CD4-positive, alpha-beta T cell treated with Interleukin-21 for 1 hour (primary cell): ENCODE measurements at regions not wholly inside any gene's neighbourhood (a gene's known extent, or its start where the extent isn't known, plus 50 kb on each side); places are given as distances from the start of the nearest gene placed in this dataset.
"Not testable (repeated sequence)": the region's sequence is repeated elsewhere in the genome, so short reads cannot be mapped to it uniquely, and the experiment has no call there.

Experiments
- DNase-seq: peaks from one replicate; pipeline ENCODE4 v3.0.0-alpha.2; 2020

- DNase-seq = not testable (repeated sequence)
Observed at GRCh38 chr7:128561116-128561722, 84.7 kb downstream of the METTL2B start.

GRCh38 chr7:128562795-128563194 lies 86.2 kb downstream of the METTL2B start:
- not testable (repeated sequence) for DNase-seq

- DNase-seq = not testable (repeated sequence)
Observed at GRCh38 chr7:128564123-128564700, 87.7 kb downstream of the METTL2B start.

GRCh38 chr7:128564932-128565864 lies 88.7 kb downstream of the METTL2B start:
- not testable (repeated sequence) for DNase-seq

- not testable (repeated sequence) for DNase-seq
Observed at GRCh38 chr7:128575277-128575676, 96.8 kb upstream of the GARIN1A start.

- DNase-seq = not testable (repeated sequence)
Observed at GRCh38 chr7:128576953-128577352, 95.1 kb upstream of the GARIN1A start.

- DNase-seq = not testable (repeated sequence)
Observed at GRCh38 chr7:128579843-128580242, 92.2 kb upstream of the GARIN1A start.

GRCh38 chr7:128581100-128581499 lies 91.0 kb upstream of the GARIN1A start:
- not testable (repeated sequence) for DNase-seq

GRCh38 chr7:128581825-128582561 lies 90.1 kb upstream of the GARIN1A start:
- not testable (repeated sequence) for DNase-seq

GRCh38 chr7:128586715-128587114 lies 85.4 kb upstream of the GARIN1A start:
- DNase-seq = not testable (repeated sequence)

GRCh38 chr7:128591705-128592104 lies 80.4 kb upstream of the GARIN1A start:
- no peak for DNase-seq

GRCh38 chr7:128592209-128592608 lies 79.9 kb upstream of the GARIN1A start:
- DNase-seq = not testable (repeated sequence)

GRCh38 chr7:128594061-128594460 lies 78.0 kb upstream of the GARIN1A start:
- not testable (repeated sequence) for DNase-seq

- not testable (repeated sequence) for DNase-seq
Observed at GRCh38 chr7:128596336-128597128, 75.6 kb upstream of the GARIN1A start.

- not testable (repeated sequence) for DNase-seq
Observed at GRCh38 chr7:128598946-128599345, 73.1 kb upstream of the GARIN1A start.

GRCh38 chr7:128608678-128609421 lies 63.2 kb upstream of the GARIN1A start:
- peak; percentile 75 for DNase-seq

GRCh38 chr7:128613366-128613765 lies 58.7 kb upstream of the GARIN1A start:
- not testable (repeated sequence) for DNase-seq

GRCh38 chr7:128614812-128615211 lies 57.3 kb upstream of the GARIN1A start:
- DNase-seq = not testable (repeated sequence)

GRCh38 chr7:128616799-128617198 lies 55.3 kb upstream of the GARIN1A start:
- DNase-seq = not testable (repeated sequence)
